PC-9 (cell line): ENCODE measurements at regions not wholly inside any gene's neighbourhood (a gene's known extent, or its start where the extent isn't known, plus 50 kb on each side); places are given as distances from the start of the nearest gene placed in this dataset.

Experiments used
- BruUV-seq: library from RNA; stranded (reverse); fragments of 400-500 nt; replicated peaks from 2 replicates; lab custom pipeline; 2021; lab: Mats Ljungman, UMichigan
- CTCF ChIA-PET: fragments of 300-600 bp; sonication (Branson Sonifier 250); formaldehyde crosslinking; loops from one replicate; lab custom pipeline; 2022; ENCODE audit warnings: antibody characterized with exemption; lab: Charles Lee
- POLR2A ChIA-PET: fragments of 300-600 bp; sonication (Branson Sonifier 250); formaldehyde crosslinking; loops from one replicate; lab custom pipeline; 2022; ENCODE audit warnings: antibody characterized with exemption; ENCODE audit not compliant: unreplicated experiment; lab: Charles Lee
- DNase-seq, 2 experiments: peaks; one replicate each; pipeline versions ENCODE4 v3.0.0 to v3.0.0-alpha.2; 2015 to 2022; ENCODE audit warnings: mixed read lengths in 1 of 2
- H2AFZ ChIP-seq: fragments of 200-600 bp; sonication (generic); 2 replicates; pipeline ENCODE4 v1.8.1; 2017; ENCODE audit warnings: antibody characterized with exemption
- H3F3A ChIP-seq: fragments of 200-600 bp; sonication (generic); 2 replicates; pipeline ENCODE4 v1.8.1; 2017; ENCODE audit warnings: antibody characterized with exemption, mild to moderate bottlenecking, low read depth; ENCODE audit not compliant: insufficient read depth
- H3K27ac ChIP-seq: fragments of 200-600 bp; sonication (generic); 2 replicates; pipeline ENCODE4 v1.6.1; 2016; ENCODE audit warnings: mixed run types
- H3K27me3 ChIP-seq: fragments of 200-600 bp; sonication (generic); 2 replicates; pipeline ENCODE4 v1.6.1; 2016; ENCODE audit warnings: low read depth, mixed run types; ENCODE audit not compliant: insufficient read depth
- H3K36me3 ChIP-seq: fragments of 200-600 bp; sonication (generic); 2 replicates; pipeline ENCODE4 v1.6.1; 2016; ENCODE audit warnings: low read depth, mixed run types
- H3K4me1 ChIP-seq: fragments of 200-600 bp; sonication (generic); replicated peaks from 2 replicates; pipeline ENCODE4 v1.6.1; 2016; ENCODE audit warnings: mixed run types; ENCODE audit not compliant: insufficient read depth
- H3K4me2 ChIP-seq: fragments of 200-600 bp; sonication (generic); 2 replicates; pipeline ENCODE4 v1.6.1; 2017; ENCODE audit warnings: mixed run types
- H3K4me3 ChIP-seq: fragments of 200-600 bp; sonication (generic); 2 replicates; pipeline ENCODE4 v1.6.1; 2016; ENCODE audit warnings: mixed run types
- H3K79me2 ChIP-seq: fragments of 200-600 bp; sonication (generic); 2 replicates; pipeline ENCODE4 v1.6.1; 2017; ENCODE audit warnings: low read depth, mixed run types
- H3K9me2 ChIP-seq: fragments of 200-600 bp; sonication (generic); 2 replicates; pipeline ENCODE4 v1.8.1; 2017; ENCODE audit warnings: mild to moderate bottlenecking; ENCODE audit not compliant: insufficient read depth
- H3K9me3 ChIP-seq: fragments of 200-600 bp; sonication (generic); 2 replicates; pipeline ENCODE4 v1.8.1; 2016; ENCODE audit warnings: low read depth; ENCODE audit not compliant: insufficient read depth
- H4K20me1 ChIP-seq: fragments of 200-600 bp; sonication (generic); 2 replicates; pipeline ENCODE4 v1.8.1; 2017; ENCODE audit not compliant: insufficient read depth
- CTCF ChIP-seq: fragments of 200-600 bp; sonication (generic); conservative IDR thresholded peaks from 2 replicates; pipeline ENCODE4 v1.6.1; 2017; ENCODE audit warnings: mixed run types, antibody characterized with exemption, mild to moderate bottlenecking, moderate library complexity
- EZH2 ChIP-seq: fragments of 200-600 bp; sonication (generic); IDR thresholded peaks from 2 replicates; pipeline ENCODE4 v1.8.0; 2017; ENCODE audit warnings: antibody characterized with exemption, low read depth
- intact Hi-C: fragments of 100-400 bp; cut with micrococcal nuclease; formaldehyde crosslinking; loops from one replicate; pipeline ENCODE4 v1.10.0; 2022; ENCODE audit not compliant: unreplicated experiment

GRCh38 chr7:24366876-24367275, 82.9 kb downstream of the NPY start:
- intact Hi-C loops: no loop called here
- no TSS peak for BruUV-seq
- POLR2A ChIA-PET: interaction anchor here (0.6 kb wide), 1 partner anchor 758 kb away, joined by 4 read pairs; the partner anchor contains the start of gene CYCS

GRCh38 chr7:24368161-24368560, 84.2 kb downstream of the NPY start:
- H3F3A ChIP-seq: no peaks in the 10 kb centered on the region
- 0 out of 2 replicates have a peak, but pooled peaks cover 12% of the 10 kb centered on the region for H3K9me2 ChIP-seq
- H3K4me3 ChIP-seq: no peak overlapping the region
- CTCF ChIA-PET: no interaction called here
- DNase-seq: no peak
- H3K4me1 ChIP-seq: no peaks in the 10 kb centered on the region
- no peak overlapping the region for H2AFZ ChIP-seq
- POLR2A ChIA-PET: no interaction called here
- no peak overlapping the region for H3K4me2 ChIP-seq
- TF ChIP-seq CTCF (no peak), EZH2 (no peak)
- H3K36me3 ChIP-seq: no peaks in the 10 kb centered on the region
- no peaks in the 10 kb centered on the region for H3K27me3 ChIP-seq
- H4K20me1 ChIP-seq: no peaks in the 10 kb centered on the region
- no peaks in the 10 kb centered on the region for H3K9me3 ChIP-seq
- no peaks in the 10 kb centered on the region for H3K79me2 ChIP-seq
- intact Hi-C loops: no loop called here
- BruUV-seq: no TSS peak
- no peak overlapping the region for H3K27ac ChIP-seq

More at GRCh38 chr7:24366876-24367275, 82.9 kb downstream of the NPY start:
- DNase-seq: no peak
- Histone ChIP-seq H3K9me3 (no peaks in the 10 kb centered on the region), H3K9me2 (0 out of 2 replicates have a peak, but pooled peaks cover 14% of the 10 kb centered on the region), H3K79me2 (no peaks in the 10 kb centered on the region), H3F3A (no peaks in the 10 kb centered on the region), H2AFZ (no peak overlapping the region), H3K36me3 (no peaks in the 10 kb centered on the region), H4K20me1 (no peaks in the 10 kb centered on the region), H3K27me3 (no peaks in the 10 kb centered on the region), H3K4me1 (no peaks in the 10 kb centered on the region), H3K4me2 (no peak overlapping the region), H3K4me3 (no peak overlapping the region), H3K27ac (no peak overlapping the region)
- CTCF ChIA-PET: interaction anchor here (0.5 kb wide), 1 partner anchor 162 kb away, joined by 3 read pairs; no protein-coding TSS in a partner anchor
- TF ChIP-seq CTCF (no peak), EZH2 (no peak)

- POLR2A ChIA-PET: no interaction called here
- H4K20me1 ChIP-seq: no peaks in the 10 kb centered on the region
- H3K4me2 ChIP-seq: no peak overlapping the region
- H3K27me3 ChIP-seq: no peaks in the 10 kb centered on the region
- H2AFZ ChIP-seq: no peak overlapping the region
- no peak for TF ChIP-seq CTCF
- no peak for TF ChIP-seq EZH2
- H3K79me2 ChIP-seq: no peaks in the 10 kb centered on the region
- intact Hi-C loops: no loop called here
- H3K4me3 ChIP-seq: no peak overlapping the region
- CTCF ChIA-PET: no interaction called here
- H3F3A ChIP-seq: no peaks in the 10 kb centered on the region
- no peaks in the 10 kb centered on the region for H3K36me3 ChIP-seq
- BruUV-seq: no TSS peak
- no peaks in the 10 kb centered on the region for H3K4me1 ChIP-seq
- DNase-seq: no peak
- no peaks in the 10 kb centered on the region for H3K9me2 ChIP-seq
- H3K27ac ChIP-seq: no peak overlapping the region
- no peaks in the 10 kb centered on the region for H3K9me3 ChIP-seq
These were observed 86.6 kb downstream of the NPY start for GRCh38 chr7:24370541-24370940.
